ENCODE measurements at regions not wholly inside any gene's neighbourhood (a gene's known extent, or its start where the extent isn't known, plus 50 kb on each side); places are given as distances from the start of the nearest gene placed in this dataset.

GRCh38 chr2:6685447-6685846 lies 180.3 kb downstream of the CMPK2 start:
- DNase-seq, result no peak

- no peak for DNase-seq
Observed at GRCh38 chr2:6692056-6692455, 173.7 kb downstream of the CMPK2 start.

- no peak for DNase-seq
Observed at GRCh38 chr2:6692819-6693218, 172.9 kb downstream of the CMPK2 start.

GRCh38 chr2:6694555-6694954 lies 171.2 kb downstream of the CMPK2 start:
- DNase-seq, result peak; percentile 2

GRCh38 chr2:6700335-6700734 lies 165.4 kb downstream of the CMPK2 start:
- no peak for DNase-seq

GRCh38 chr2:6704077-6704476 lies 161.6 kb downstream of the CMPK2 start:
- DNase-seq, result no peak

GRCh38 chr2:6721395-6721794 lies 144.3 kb downstream of the CMPK2 start:
- DNase-seq, result no peak

GRCh38 chr2:6722574-6722973 lies 143.1 kb downstream of the CMPK2 start:
- no peak for DNase-seq

GRCh38 chr2:6723865-6724604 lies 141.7 kb downstream of the CMPK2 start:
- DNase-seq, result no peak

- DNase-seq, result no peak
Observed at GRCh38 chr2:6724605-6725140, 141.0 kb downstream of the CMPK2 start.

- no peak for DNase-seq
Observed at GRCh38 chr2:6728156-6728555, 137.6 kb downstream of the CMPK2 start.

- no peak for DNase-seq
Observed at GRCh38 chr2:6730003-6730402, 135.7 kb downstream of the CMPK2 start.

GRCh38 chr2:6730649-6731532 lies 134.8 kb downstream of the CMPK2 start:
- DNase-seq, result peak; percentile 29

GRCh38 chr2:6739547-6739946 lies 126.2 kb downstream of the CMPK2 start:
- no peak for DNase-seq

- no peak for DNase-seq
Observed at GRCh38 chr2:6741229-6741628, 124.5 kb downstream of the CMPK2 start.

- no peak for DNase-seq
Observed at GRCh38 chr2:6744038-6744437, 121.7 kb downstream of the CMPK2 start.

- no peak for DNase-seq
Observed at GRCh38 chr2:6747433-6747832, 118.3 kb downstream of the CMPK2 start.

GRCh38 chr2:6748406-6749067 lies 117.2 kb downstream of the CMPK2 start:
- DNase-seq, result no peak

GRCh38 chr2:6749962-6750361 lies 115.7 kb downstream of the CMPK2 start:
- no peak for DNase-seq

GRCh38 chr2:6750411-6751158 lies 115.1 kb downstream of the CMPK2 start:
- DNase-seq, result peak; percentile 32

GRCh38 chr2:6754419-6754818 lies 111.3 kb downstream of the CMPK2 start:
- no peak for DNase-seq

- no peak for DNase-seq
Observed at GRCh38 chr2:6755456-6755855, 110.3 kb downstream of the CMPK2 start.

- DNase-seq, result no peak
Observed at GRCh38 chr2:6757215-6757614, 108.5 kb downstream of the CMPK2 start.
